Endothelial cell of umbilical vein (primary cell): ENCODE measurements at regions not wholly inside any gene's neighbourhood (a gene's known extent, or its start where the extent isn't known, plus 50 kb on each side); places are given as distances from the start of the nearest gene placed in this dataset.

Source experiments
- BruUV-seq: library from RNA; stranded (reverse); fragments of 400-500 nt; replicated peaks from 2 replicates; lab custom pipeline; 2021; lab: Mats Ljungman, UMichigan
- CTCF ChIA-PET: fragments of 300-600, 350-600 bp; sonication (Branson Sonifier 250); formaldehyde crosslinking; loops from one replicate; lab custom pipeline; 2021; ENCODE audit warnings: antibody characterized with exemption, inconsistent platforms; lab: Charles Lee
- POLR2A ChIA-PET: fragments of 300-600, 350-600 bp; sonication (Branson Sonifier 250); formaldehyde crosslinking; loops from one replicate; lab custom pipeline; 2021; ENCODE audit warnings: antibody characterized with exemption, inconsistent platforms; lab: Charles Lee
- DNase-seq: peaks from one replicate; pipeline ENCODE4 v3.0.0-alpha.2; 2011; ENCODE audit warnings: low read depth, low spot score
- FAIRE-seq: peaks from 2 replicates; lab custom pipeline; 2011; peaks lifted over from hg19 to GRCh38; lab: Jason Lieb, UNC
- H2AFZ ChIP-seq: 2 replicates; pipeline ENCODE4 v1.6.0; 2012; ENCODE audit warnings: low read depth, low read length, control low read depth, inconsistent platforms
- H3K27ac ChIP-seq: 2 replicates; pipeline ENCODE4 v1.5.1; 2011; ENCODE audit warnings: low read depth, mild to moderate bottlenecking, control low read depth, low read length, moderate library complexity; ENCODE audit not compliant: insufficient read depth
- H3K27me3 ChIP-seq, 2 experiments: 2 replicates each; pipeline versions ENCODE4 v1.6.0 to v1.6.1; 2011; ENCODE audit warnings: low read length in 2 of 2, mixed read lengths in 1 of 2; ENCODE audit not compliant: control insufficient read depth in 2 of 2, insufficient read depth in 2 of 2
- H3K36me3 ChIP-seq, 2 experiments: 2 replicates in 1 of 2; 3 replicates in 1 of 2; pipeline ENCODE4 v1.5.1; 2011; ENCODE audit warnings: low read length in 2 of 2, mild to moderate bottlenecking in 1 of 2, moderate library complexity in 1 of 2; ENCODE audit not compliant: control insufficient read depth in 2 of 2, insufficient read depth in 2 of 2; ENCODE audit errors: extremely low read depth in 1 of 2
- H3K4me1 ChIP-seq: 3 replicates; pipeline ENCODE4 v1.5.1; 2011; ENCODE audit warnings: mild to moderate bottlenecking, low read length; ENCODE audit not compliant: control insufficient read depth, insufficient read depth; ENCODE audit errors: extremely low read depth
- H3K4me2 ChIP-seq: 2 replicates; pipeline ENCODE4 v1.6.1; 2011; ENCODE audit warnings: low read length, control low read depth, mixed read lengths; ENCODE audit not compliant: insufficient read depth
- H3K4me3 ChIP-seq, 3 experiments: fragments of 200-600 bp in 1 of 3; sonication (generic), shearing (Covaris generic) in 1 of 3; replicated peaks in 1 of 3; 2 replicates each; pipeline ENCODE4 v1.5.1; 2011 to 2016; ENCODE audit warnings: control low read depth in 3 of 3, low read length in 3 of 3, mild to moderate bottlenecking in 2 of 3, inconsistent platforms in 1 of 3, low read depth in 1 of 3, moderate library complexity in 1 of 3; ENCODE audit not compliant: insufficient read depth in 1 of 3
- H3K79me2 ChIP-seq: 2 replicates; pipeline ENCODE4 v1.6.0; 2012; ENCODE audit warnings: low read length, inconsistent platforms; ENCODE audit not compliant: control insufficient read depth, insufficient read depth
- H3K9ac ChIP-seq: replicated peaks from 2 replicates; pipeline ENCODE3; 2011; ENCODE audit warnings: low read length, control low read depth; ENCODE audit not compliant: insufficient read depth; ENCODE audit errors: extremely low read depth
- H3K9me1 ChIP-seq: replicated peaks from 3 replicates; pipeline ENCODE4 v1.6.0; 2011; ENCODE audit warnings: mild to moderate bottlenecking, low read length; ENCODE audit not compliant: control insufficient read depth, insufficient read depth; ENCODE audit errors: extremely low read depth
- H3K9me3 ChIP-seq: replicated peaks from 2 replicates; pipeline ENCODE4 v1.5.1; 2012; ENCODE audit warnings: low read length, inconsistent platforms; ENCODE audit not compliant: control insufficient read depth, insufficient read depth
- H4K20me1 ChIP-seq: replicated peaks from 2 replicates; pipeline ENCODE3; 2011; ENCODE audit warnings: mild to moderate bottlenecking, low read length; ENCODE audit not compliant: control insufficient read depth, insufficient read depth; ENCODE audit errors: extremely low read depth
- CTCF ChIP-seq, 2 donors: IDR thresholded peaks; 1 replicate in 1 of 2; 2 replicates in 1 of 2; pipeline ENCODE4 v1.5.1; 2011; ENCODE audit warnings: low read length in 2 of 2, mild to moderate bottlenecking in 2 of 2, moderate library complexity in 2 of 2, control low read depth in 1 of 2, inconsistent platforms in 1 of 2, low read depth in 1 of 2; ENCODE audit not compliant: insufficient read depth in 1 of 2; ENCODE audit errors: extremely low read depth in 1 of 2
- EZH2 ChIP-seq: IDR thresholded peaks from 2 replicates; pipeline ENCODE4 v1.6.1; 2012; ENCODE audit warnings: borderline replicate concordance, low read depth, mild to moderate bottlenecking, moderate library complexity, low read length, inconsistent platforms; ENCODE audit not compliant: severe bottlenecking
- FOS ChIP-seq: IDR thresholded peaks from 2 replicates; pipeline ENCODE4 v1.6.1; 2011; ENCODE audit warnings: mild to moderate bottlenecking, low read length, moderate library complexity, borderline replicate concordance; ENCODE audit not compliant: insufficient read depth
- GATA2 ChIP-seq: IDR thresholded peaks from 2 replicates; pipeline ENCODE4 v1.7.0; 2011; ENCODE audit warnings: low read depth, mild to moderate bottlenecking, moderate library complexity, mixed read lengths, low read length; ENCODE audit not compliant: insufficient read length, insufficient read depth
- JUN ChIP-seq: IDR thresholded peaks from 2 replicates; pipeline ENCODE4 v1.6.1; 2011; ENCODE audit warnings: borderline replicate concordance, low read depth; ENCODE audit not compliant: insufficient read length, insufficient read depth
- MAX ChIP-seq: IDR thresholded peaks from 2 replicates; pipeline ENCODE4 v1.6.1; 2011; ENCODE audit not compliant: insufficient read depth, insufficient read length
- MYC ChIP-seq: IDR thresholded peaks from one replicate; pipeline ENCODE4 v1.6.1; 2011; ENCODE audit warnings: mild to moderate bottlenecking, low read depth, low read length
- POLR2A ChIP-seq: IDR thresholded peaks from 2 replicates; pipeline ENCODE4 v1.6.1; 2012; ENCODE audit warnings: low read depth, mild to moderate bottlenecking, control low read depth, low read length
- POLR2AphosphoS5 ChIP-seq: IDR thresholded peaks from 2 replicates; pipeline ENCODE4 v1.6.1; 2012; ENCODE audit warnings: low read depth, mild to moderate bottlenecking, control low read depth, low read length, moderate library complexity; ENCODE audit not compliant: insufficient read depth
- dilution Hi-C: fragments of 300-500 bp; cut with MboI; formaldehyde crosslinking; loops from one replicate; pipeline ENCODE4 v1.15.0; 2019; ENCODE audit warnings: low sequenced_read_pairs; ENCODE audit not compliant: extremely low pct_ligation_motif_present
- intact Hi-C: fragments of 100-400 bp; cut with micrococcal nuclease; formaldehyde crosslinking; loops from one replicate; pipeline ENCODE4 v1.10.0; 2022

GRCh38 chr6:14735956-14736486, 509.8 kb upstream of the JARID2 start:
- dilution Hi-C loops (no loop called here), intact Hi-C loops (no loop called here)
- POLR2A ChIA-PET: no interaction called here
- FAIRE-seq: no peak
- no peaks in the 10 kb centered on the region for H4K20me1 ChIP-seq
- H3K27ac ChIP-seq: no peak overlapping the region
- H3K4me1 ChIP-seq: no peaks in the 10 kb centered on the region
- DNase-seq: no peak
- H3K36me3 ChIP-seq: no peaks in the 10 kb centered on the region
- H3K79me2 ChIP-seq: no peaks in the 10 kb centered on the region
- no peak for TF ChIP-seq MAX
- no peak for TF ChIP-seq JUN
- no peak for TF ChIP-seq EZH2
- TF ChIP-seq CTCF (IDR thresholded peaks at IDR 0.05; ENCODE audit: extremely low read depth in 1 of 2, insufficient read depth in 1 of 2, low read depth in 1 of 2, low read length in 2 of 2): no peak
- TF ChIP-seq MYC: no peak
- no peak for TF ChIP-seq FOS
- TF ChIP-seq GATA2: no peak
- no peak for TF ChIP-seq POLR2AphosphoS5
- TF ChIP-seq POLR2A: no peak
- CTCF ChIA-PET: no interaction called here
- no peak overlapping the region for H3K4me2 ChIP-seq
- peaks cover 1% of the 10 kb centered on the region for H3K9me3 ChIP-seq
- BruUV-seq: no TSS peak
- H3K9me1 ChIP-seq: no peaks in the 10 kb centered on the region
- no peak overlapping the region for H2AFZ ChIP-seq
- no peak overlapping the region for H3K4me3 ChIP-seq
- no peak overlapping the region for H3K9ac ChIP-seq
- H3K27me3 ChIP-seq: no peaks in the 10 kb centered on the region
